SK-N-SH (cell line): ENCODE measurements at regions not wholly inside any gene's neighbourhood (a gene's known extent, or its start where the extent isn't known, plus 50 kb on each side); places are given as distances from the start of the nearest gene placed in this dataset.

Source experiments
- CTCF ChIA-PET: fragments of 300-600, 350-600 bp; formaldehyde crosslinking; extraction: SDS; loops from one replicate; lab custom pipeline; 2021; lab: Yijun Ruan, JAX
- POLR2A ChIA-PET: fragments of 350-600 bp; sonication (Branson Sonifier 250); formaldehyde crosslinking; extraction: SDS; loops from one replicate; lab custom pipeline; 2020; ENCODE audit warnings: antibody characterized with exemption, inconsistent platforms; lab: Yijun Ruan, JAX
- DNase-seq: peaks from one replicate; pipeline ENCODE4 v3.0.0; 2012
- H2AFZ ChIP-seq: fragments of 200-600 bp; sonication (generic); 2 replicates; pipeline ENCODE4 v1.8.1; 2016; ENCODE audit warnings: antibody characterized with exemption, mild to moderate bottlenecking, low read depth
- H3F3A ChIP-seq: fragments of 200-600 bp; sonication (generic); replicated peaks from 2 replicates; pipeline ENCODE3; 2016; ENCODE audit warnings: antibody characterized with exemption, mild to moderate bottlenecking; ENCODE audit not compliant: insufficient read depth
- H3K27ac ChIP-seq, 2 experiments: fragments of 200-500 bp in 1 of 2; fragments of 200-600 bp in 1 of 2; sonication (Bioruptor generic) in 1 of 2; sonication (generic), shearing (Covaris generic) in 1 of 2; 2 replicates each; pipeline versions ENCODE4 v1.5.1 to v1.6.1; 2014 to 2016; ENCODE audit warnings: low read depth in 2 of 2, inconsistent platforms in 1 of 2, low read length in 1 of 2, mild to moderate bottlenecking in 1 of 2, mixed read lengths in 1 of 2
- H3K27me3 ChIP-seq: fragments of 200-600 bp; sonication (generic), shearing (Covaris generic); 2 replicates; pipeline ENCODE4 v1.6.1; 2016; ENCODE audit warnings: mixed run types; ENCODE audit not compliant: insufficient read depth
- H3K36me3 ChIP-seq, 2 experiments: fragments of 200-500 bp in 1 of 2; fragments of 200-600 bp in 1 of 2; sonication (Bioruptor generic) in 1 of 2; sonication (generic) in 1 of 2; replicated peaks in 1 of 2; 2 replicates each; pipeline versions ENCODE3 to v1.5.1; 2014 to 2016; ENCODE audit warnings: low read length in 1 of 2, mild to moderate bottlenecking in 1 of 2; ENCODE audit not compliant: insufficient read depth in 2 of 2, control insufficient read depth in 1 of 2
- H3K4me1 ChIP-seq, 2 experiments: fragments of 200-500 bp in 1 of 2; fragments of 200-600 bp in 1 of 2; sonication (Bioruptor generic) in 1 of 2; sonication (generic), shearing (Covaris generic) in 1 of 2; 2 replicates each; pipeline versions ENCODE4 v1.5.1 to v1.6.1; 2014 to 2016; ENCODE audit warnings: low read depth in 1 of 2, low read length in 1 of 2, mixed run types in 1 of 2; ENCODE audit not compliant: insufficient read depth in 2 of 2, control insufficient read depth in 1 of 2
- H3K4me2 ChIP-seq: fragments of 200-600 bp; sonication (generic), shearing (Covaris generic); 2 replicates; pipeline ENCODE4 v1.6.1; 2017; ENCODE audit warnings: mixed run types
- H3K4me3 ChIP-seq, 2 experiments: fragments of 200-500 bp in 1 of 2; fragments of 200-600 bp in 1 of 2; sonication (Bioruptor generic) in 1 of 2; sonication (generic), shearing (Covaris generic) in 1 of 2; 2 replicates each; pipeline versions ENCODE4 v1.5.1 to v1.8.1; 2014 to 2016; ENCODE audit warnings: low read depth in 2 of 2, inconsistent platforms in 1 of 2, low read length in 1 of 2, mild to moderate bottlenecking in 1 of 2, mixed read lengths in 1 of 2, moderate library complexity in 1 of 2
- H3K79me2 ChIP-seq: fragments of 200-600 bp; sonication (generic); 2 replicates; pipeline ENCODE4 v1.8.1; 2017; ENCODE audit warnings: mild to moderate bottlenecking; ENCODE audit not compliant: insufficient read depth
- H3K9ac ChIP-seq: fragments of 200-600 bp; sonication (generic); 2 replicates; pipeline ENCODE4 v1.6.1; 2017; ENCODE audit warnings: mixed run types
- H3K9me2 ChIP-seq: fragments of 200-600 bp; sonication (generic); 2 replicates; pipeline ENCODE4 v1.6.1; 2017; ENCODE audit warnings: mixed run types
- H3K9me3 ChIP-seq: fragments of 200-600 bp; sonication (generic); 2 replicates; pipeline ENCODE4 v1.6.1; 2017; ENCODE audit warnings: mixed run types, mild to moderate bottlenecking, moderate library complexity
- H4K20me1 ChIP-seq: fragments of 200-600 bp; sonication (generic); 2 replicates; pipeline ENCODE4 v1.6.1; 2017; ENCODE audit warnings: mild to moderate bottlenecking, mixed run types; ENCODE audit not compliant: insufficient read depth
- CHD2 ChIP-seq: fragments of 150-350 bp; IDR thresholded peaks from 2 replicates; pipeline ENCODE4 v1.6.1; 2018; ENCODE audit warnings: low read length; ENCODE audit not compliant: partially characterized antibody
- ELF1 ChIP-seq: IDR thresholded peaks from 2 replicates; pipeline ENCODE4 v1.4.0; 2012
- GATA2 ChIP-seq: sonication (generic); formaldehyde crosslinking; IDR thresholded peaks from 2 replicates; pipeline ENCODE4 v1.5.0; 2020; ENCODE audit warnings: mild to moderate bottlenecking, missing genetic modification reagents
- MXI1 ChIP-seq: IDR thresholded peaks from 2 replicates; pipeline ENCODE4 v1.6.1; 2012; ENCODE audit warnings: mild to moderate bottlenecking, low read depth, low read length, improper control_type of control experiment
- POLR2AphosphoS5 ChIP-seq: IDR thresholded peaks from 2 replicates; pipeline ENCODE4 v1.6.1; 2012; ENCODE audit warnings: low read depth, low read length
- RAD21 ChIP-seq: IDR thresholded peaks from 2 replicates; pipeline ENCODE4 v1.6.1; 2012; ENCODE audit warnings: mild to moderate bottlenecking, low read length
- RXRA ChIP-seq: IDR thresholded peaks from 2 replicates; pipeline ENCODE4 v1.4.0; 2012; ENCODE audit warnings: low read depth, mild to moderate bottlenecking, borderline replicate concordance
- SIN3A ChIP-seq: IDR thresholded peaks from 2 replicates; pipeline ENCODE4 v1.6.1; 2012; ENCODE audit warnings: low read depth, mild to moderate bottlenecking, low read length, moderate library complexity, borderline replicate concordance
- SMC3 ChIP-seq: IDR thresholded peaks from 2 replicates; pipeline ENCODE4 v1.6.1; 2012; ENCODE audit warnings: low read depth, low read length, improper control_type of control experiment
- WGBS: methylation state at CpG from one replicate; pipeline ENCODE4 v1.1.6; 2017; ENCODE audit warnings: low lambda C conversion rate; 5-methylcytosine and 5-hydroxymethylcytosine counted together
- TF ChIP-seq, protein P1 (sequence below): IDR thresholded peaks from 2 replicates; pipeline ENCODE4 v1.4.0; 2012; ENCODE audit warnings: low read depth
- TF ChIP-seq, protein P2 (sequence below): fragments of 200-600 bp; sonication (generic); IDR thresholded peaks from 2 replicates; pipeline ENCODE4 v1.6.1; 2017; ENCODE audit warnings: antibody characterized with exemption, mild to moderate bottlenecking, moderate library complexity
- TF ChIP-seq, protein P3 (sequence below): IDR thresholded peaks from 2 replicates; pipeline ENCODE4 v1.4.0; 2012; ENCODE audit warnings: low read depth, borderline replicate concordance
- TF ChIP-seq, protein P4 (sequence below): IDR thresholded peaks from 2 replicates; pipeline ENCODE4 v1.6.1; 2012; ENCODE audit warnings: mild to moderate bottlenecking, low read depth, low read length, moderate library complexity
- TF ChIP-seq, protein P5 (sequence below): fragments of 150-350 bp; IDR thresholded peaks from 2 replicates; pipeline ENCODE4 v1.6.1; 2016; ENCODE audit warnings: mild to moderate bottlenecking, low read depth, low read length
- TF ChIP-seq, protein P6 (sequence below): IDR thresholded peaks from 2 replicates; pipeline ENCODE4; 2012
- TF ChIP-seq, protein P7 (sequence below): IDR thresholded peaks from 2 replicates; pipeline ENCODE4 v1.4.0; 2012; ENCODE audit warnings: low read depth, borderline replicate concordance

DNA sequence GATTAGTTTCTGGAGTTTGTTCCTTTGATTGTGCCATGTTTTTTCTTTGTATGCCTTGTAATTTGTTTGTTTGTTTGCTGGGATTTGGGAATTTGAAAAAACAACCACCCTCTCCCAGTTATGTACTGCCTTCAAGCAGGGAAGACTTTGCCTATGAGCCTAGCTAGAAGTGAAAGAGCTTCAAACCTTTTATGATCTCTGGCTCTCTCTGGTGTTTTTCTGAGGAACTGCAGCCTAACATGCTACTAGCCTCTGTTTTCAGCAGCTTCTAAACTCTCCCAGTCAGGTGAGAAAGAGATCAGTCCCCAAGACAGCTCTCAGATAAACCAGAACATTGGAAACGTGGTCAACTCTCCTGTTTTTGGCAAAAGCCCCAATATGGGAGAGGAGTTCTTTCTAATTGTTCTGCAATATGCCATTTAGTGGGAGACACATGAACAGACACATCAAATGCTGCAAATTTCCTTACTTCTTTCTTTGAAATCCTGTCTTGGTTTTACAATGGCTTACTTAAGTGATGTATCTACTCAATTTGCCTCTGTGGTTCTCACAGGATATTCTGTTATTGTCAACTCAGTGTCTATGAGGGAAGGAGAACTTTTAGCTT lies 58.9 kb upstream of the SERINC1 start:
- CTCF ChIA-PET = interaction anchor here (0.6 to 6.7 kb wide), 27 partner anchors 8 to 1099 kb away, joined by 3 to 215 read pairs (median 6); partner anchors contain the start of gene SERINC1
- Histone ChIP-seq H4K20me1 (no peaks in the 10 kb centered on the region), H3K9ac (no peak overlapping the region), H3K36me3 (no peaks in the 10 kb centered on the region), H3K9me3 (no peaks in the 10 kb centered on the region), H3K27me3 (no peaks in the 10 kb centered on the region), H2AFZ (no peak overlapping the region), H3K27ac (no peak overlapping the region), H3F3A (no peaks in the 10 kb centered on the region)
- TF ChIP-seq, protein P1, sequence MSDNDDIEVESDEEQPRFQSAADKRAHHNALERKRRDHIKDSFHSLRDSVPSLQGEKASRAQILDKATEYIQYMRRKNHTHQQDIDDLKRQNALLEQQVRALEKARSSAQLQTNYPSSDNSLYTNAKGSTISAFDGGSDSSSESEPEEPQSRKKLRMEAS = no peak
- TF ChIP-seq RAD21 (peak; percentile 90), SMC3 (peak; percentile 92)
- TF ChIP-seq, protein P2, sequence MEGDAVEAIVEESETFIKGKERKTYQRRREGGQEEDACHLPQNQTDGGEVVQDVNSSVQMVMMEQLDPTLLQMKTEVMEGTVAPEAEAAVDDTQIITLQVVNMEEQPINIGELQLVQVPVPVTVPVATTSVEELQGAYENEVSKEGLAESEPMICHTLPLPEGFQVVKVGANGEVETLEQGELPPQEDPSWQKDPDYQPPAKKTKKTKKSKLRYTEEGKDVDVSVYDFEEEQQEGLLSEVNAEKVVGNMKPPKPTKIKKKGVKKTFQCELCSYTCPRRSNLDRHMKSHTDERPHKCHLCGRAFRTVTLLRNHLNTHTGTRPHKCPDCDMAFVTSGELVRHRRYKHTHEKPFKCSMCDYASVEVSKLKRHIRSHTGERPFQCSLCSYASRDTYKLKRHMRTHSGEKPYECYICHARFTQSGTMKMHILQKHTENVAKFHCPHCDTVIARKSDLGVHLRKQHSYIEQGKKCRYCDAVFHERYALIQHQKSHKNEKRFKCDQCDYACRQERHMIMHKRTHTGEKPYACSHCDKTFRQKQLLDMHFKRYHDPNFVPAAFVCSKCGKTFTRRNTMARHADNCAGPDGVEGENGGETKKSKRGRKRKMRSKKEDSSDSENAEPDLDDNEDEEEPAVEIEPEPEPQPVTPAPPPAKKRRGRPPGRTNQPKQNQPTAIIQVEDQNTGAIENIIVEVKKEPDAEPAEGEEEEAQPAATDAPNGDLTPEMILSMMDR = peak; percentile 83
- TF ChIP-seq, protein P3, sequence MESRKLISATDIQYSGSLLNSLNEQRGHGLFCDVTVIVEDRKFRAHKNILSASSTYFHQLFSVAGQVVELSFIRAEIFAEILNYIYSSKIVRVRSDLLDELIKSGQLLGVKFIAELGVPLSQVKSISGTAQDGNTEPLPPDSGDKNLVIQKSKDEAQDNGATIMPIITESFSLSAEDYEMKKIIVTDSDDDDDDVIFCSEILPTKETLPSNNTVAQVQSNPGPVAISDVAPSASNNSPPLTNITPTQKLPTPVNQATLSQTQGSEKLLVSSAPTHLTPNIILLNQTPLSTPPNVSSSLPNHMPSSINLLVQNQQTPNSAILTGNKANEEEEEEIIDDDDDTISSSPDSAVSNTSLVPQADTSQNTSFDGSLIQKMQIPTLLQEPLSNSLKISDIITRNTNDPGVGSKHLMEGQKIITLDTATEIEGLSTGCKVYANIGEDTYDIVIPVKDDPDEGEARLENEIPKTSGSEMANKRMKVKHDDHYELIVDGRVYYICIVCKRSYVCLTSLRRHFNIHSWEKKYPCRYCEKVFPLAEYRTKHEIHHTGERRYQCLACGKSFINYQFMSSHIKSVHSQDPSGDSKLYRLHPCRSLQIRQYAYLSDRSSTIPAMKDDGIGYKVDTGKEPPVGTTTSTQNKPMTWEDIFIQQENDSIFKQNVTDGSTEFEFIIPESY = no peak
- TF ChIP-seq, protein P4, sequence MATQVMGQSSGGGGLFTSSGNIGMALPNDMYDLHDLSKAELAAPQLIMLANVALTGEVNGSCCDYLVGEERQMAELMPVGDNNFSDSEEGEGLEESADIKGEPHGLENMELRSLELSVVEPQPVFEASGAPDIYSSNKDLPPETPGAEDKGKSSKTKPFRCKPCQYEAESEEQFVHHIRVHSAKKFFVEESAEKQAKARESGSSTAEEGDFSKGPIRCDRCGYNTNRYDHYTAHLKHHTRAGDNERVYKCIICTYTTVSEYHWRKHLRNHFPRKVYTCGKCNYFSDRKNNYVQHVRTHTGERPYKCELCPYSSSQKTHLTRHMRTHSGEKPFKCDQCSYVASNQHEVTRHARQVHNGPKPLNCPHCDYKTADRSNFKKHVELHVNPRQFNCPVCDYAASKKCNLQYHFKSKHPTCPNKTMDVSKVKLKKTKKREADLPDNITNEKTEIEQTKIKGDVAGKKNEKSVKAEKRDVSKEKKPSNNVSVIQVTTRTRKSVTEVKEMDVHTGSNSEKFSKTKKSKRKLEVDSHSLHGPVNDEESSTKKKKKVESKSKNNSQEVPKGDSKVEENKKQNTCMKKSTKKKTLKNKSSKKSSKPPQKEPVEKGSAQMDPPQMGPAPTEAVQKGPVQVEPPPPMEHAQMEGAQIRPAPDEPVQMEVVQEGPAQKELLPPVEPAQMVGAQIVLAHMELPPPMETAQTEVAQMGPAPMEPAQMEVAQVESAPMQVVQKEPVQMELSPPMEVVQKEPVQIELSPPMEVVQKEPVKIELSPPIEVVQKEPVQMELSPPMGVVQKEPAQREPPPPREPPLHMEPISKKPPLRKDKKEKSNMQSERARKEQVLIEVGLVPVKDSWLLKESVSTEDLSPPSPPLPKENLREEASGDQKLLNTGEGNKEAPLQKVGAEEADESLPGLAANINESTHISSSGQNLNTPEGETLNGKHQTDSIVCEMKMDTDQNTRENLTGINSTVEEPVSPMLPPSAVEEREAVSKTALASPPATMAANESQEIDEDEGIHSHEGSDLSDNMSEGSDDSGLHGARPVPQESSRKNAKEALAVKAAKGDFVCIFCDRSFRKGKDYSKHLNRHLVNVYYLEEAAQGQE = no peak
- TF ChIP-seq, all 33 proteins: peak for 3
- H3K4me1 ChIP-seq = no peaks in the 10 kb centered on the region
- peak; percentile 44 for DNase-seq
- POLR2A ChIA-PET = no interaction called here
- H3K79me2 ChIP-seq = no peaks in the 10 kb centered on the region
- no peak overlapping the region for H3K4me3 ChIP-seq
- no peaks in the 10 kb centered on the region for H3K9me2 ChIP-seq
- H3K4me2 ChIP-seq = no peak overlapping the region
- WGBS = 0% methylated on average over 1 of the region's 1 CpG

DNA sequence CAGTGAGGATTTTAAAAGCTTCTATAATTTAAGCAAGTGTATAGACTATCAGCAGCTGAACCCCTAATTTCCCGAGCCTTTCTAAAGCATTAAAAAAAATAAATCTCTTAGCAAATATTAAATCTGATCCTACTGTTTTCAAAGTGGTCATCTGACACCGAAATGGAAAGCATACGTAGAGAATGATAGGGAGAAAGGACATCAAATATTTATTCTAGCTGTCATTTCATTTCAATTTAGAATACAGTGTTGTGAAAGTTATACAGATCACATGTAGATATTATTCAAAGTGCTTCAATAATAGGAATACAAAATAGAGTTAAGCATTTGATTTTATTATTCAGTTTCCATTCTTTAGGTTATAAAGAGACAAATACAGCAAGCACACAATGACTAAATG lies 61.9 kb upstream of the PKIB start:
- Histone ChIP-seq H3K4me1 (no peaks in the 10 kb centered on the region), H3K9me3 (no peaks in the 10 kb centered on the region), H4K20me1 (no peaks in the 10 kb centered on the region), H3K79me2 (no peaks in the 10 kb centered on the region), H3F3A (no peaks in the 10 kb centered on the region), H3K36me3 (no peaks in the 10 kb centered on the region), H3K4me2 (no peak overlapping the region), H3K9me2 (no peaks in the 10 kb centered on the region), H3K9ac (no peak overlapping the region), H2AFZ (no peak overlapping the region), H3K4me3 (no peak overlapping the region), H3K27ac (no peak overlapping the region), H3K27me3 (no peaks in the 10 kb centered on the region)
- CTCF ChIA-PET = interaction anchor here (0.9 to 2.9 kb wide), 3 partner anchors 16 to 56 kb away, joined by 3 to 11 read pairs (median 4); no protein-coding TSS in a partner anchor
- POLR2A ChIA-PET = no interaction called here
- 27% methylated on average over 3 of the region's 3 CpGs for WGBS
- DNase-seq = no peak
- TF ChIP-seq GATA2 (no peak), RXRA (no peak), POLR2AphosphoS5 (no peak), CHD2 (no peak), SIN3A (no peak), MXI1 (no peak), ELF1 (no peak)
- TF ChIP-seq, protein P5, sequence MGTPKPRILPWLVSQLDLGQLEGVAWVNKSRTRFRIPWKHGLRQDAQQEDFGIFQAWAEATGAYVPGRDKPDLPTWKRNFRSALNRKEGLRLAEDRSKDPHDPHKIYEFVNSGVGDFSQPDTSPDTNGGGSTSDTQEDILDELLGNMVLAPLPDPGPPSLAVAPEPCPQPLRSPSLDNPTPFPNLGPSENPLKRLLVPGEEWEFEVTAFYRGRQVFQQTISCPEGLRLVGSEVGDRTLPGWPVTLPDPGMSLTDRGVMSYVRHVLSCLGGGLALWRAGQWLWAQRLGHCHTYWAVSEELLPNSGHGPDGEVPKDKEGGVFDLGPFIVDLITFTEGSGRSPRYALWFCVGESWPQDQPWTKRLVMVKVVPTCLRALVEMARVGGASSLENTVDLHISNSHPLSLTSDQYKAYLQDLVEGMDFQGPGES = no peak
- TF ChIP-seq, protein P6, sequence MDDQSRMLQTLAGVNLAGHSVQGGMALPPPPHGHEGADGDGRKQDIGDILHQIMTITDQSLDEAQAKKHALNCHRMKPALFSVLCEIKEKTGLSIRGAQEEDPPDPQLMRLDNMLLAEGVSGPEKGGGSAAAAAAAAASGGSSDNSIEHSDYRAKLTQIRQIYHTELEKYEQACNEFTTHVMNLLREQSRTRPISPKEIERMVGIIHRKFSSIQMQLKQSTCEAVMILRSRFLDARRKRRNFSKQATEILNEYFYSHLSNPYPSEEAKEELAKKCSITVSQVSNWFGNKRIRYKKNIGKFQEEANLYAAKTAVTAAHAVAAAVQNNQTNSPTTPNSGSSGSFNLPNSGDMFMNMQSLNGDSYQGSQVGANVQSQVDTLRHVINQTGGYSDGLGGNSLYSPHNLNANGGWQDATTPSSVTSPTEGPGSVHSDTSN = no peak
- TF ChIP-seq, protein P7, sequence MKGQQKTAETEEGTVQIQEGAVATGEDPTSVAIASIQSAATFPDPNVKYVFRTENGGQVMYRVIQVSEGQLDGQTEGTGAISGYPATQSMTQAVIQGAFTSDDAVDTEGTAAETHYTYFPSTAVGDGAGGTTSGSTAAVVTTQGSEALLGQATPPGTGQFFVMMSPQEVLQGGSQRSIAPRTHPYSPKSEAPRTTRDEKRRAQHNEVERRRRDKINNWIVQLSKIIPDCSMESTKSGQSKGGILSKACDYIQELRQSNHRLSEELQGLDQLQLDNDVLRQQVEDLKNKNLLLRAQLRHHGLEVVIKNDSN = no peak
